HUES64 (cell line): ENCODE measurements at regions not wholly inside any gene's neighbourhood (a gene's known extent, or its start where the extent isn't known, plus 50 kb on each side); places are given as distances from the start of the nearest gene placed in this dataset.

Source experiments
- H3K27ac ChIP-seq: 2 replicates; pipeline ENCODE4 v1.7.0; 2013; ENCODE audit warnings: low read depth, low read length, inconsistent platforms
- H3K27me3 ChIP-seq: 2 replicates; pipeline ENCODE4 v1.6.1; 2013; ENCODE audit warnings: mild to moderate bottlenecking, low read length; ENCODE audit not compliant: insufficient read depth
- H3K36me3 ChIP-seq: 2 replicates; pipeline ENCODE4 v1.6.1; 2013; ENCODE audit warnings: mild to moderate bottlenecking, low read length; ENCODE audit not compliant: insufficient read depth
- H3K4me1 ChIP-seq: 2 replicates; pipeline ENCODE4 v1.6.1; 2013; ENCODE audit warnings: mild to moderate bottlenecking, low read length, moderate library complexity; ENCODE audit not compliant: insufficient read depth
- H3K4me3 ChIP-seq: 2 replicates; pipeline ENCODE4 v1.5.1; 2013; ENCODE audit warnings: mild to moderate bottlenecking, low read length, moderate library complexity
- H3K9ac ChIP-seq: 2 replicates; pipeline ENCODE4 v1.6.1; 2013; ENCODE audit warnings: mild to moderate bottlenecking, low read depth, low read length
- H3K9me3 ChIP-seq: 2 replicates; pipeline ENCODE4 v1.6.1; 2013; ENCODE audit warnings: low read depth, low read length; ENCODE audit not compliant: insufficient read depth
- WGBS: fragments of 150-250, 120-280 bp; methylation state at CpG from one replicate; pipeline ENCODE4 v1.1.7; 2013; ENCODE audit warnings: missing lambda C conversion rate; 5-methylcytosine and 5-hydroxymethylcytosine counted together

- Histone ChIP-seq H3K9ac (no peak overlapping the region), H3K36me3 (no peaks in the 10 kb centered on the region), H3K27ac (no peak overlapping the region), H3K4me3 (no peak overlapping the region), H3K27me3 (no peaks in the 10 kb centered on the region), H3K9me3 (no peaks in the 10 kb centered on the region), H3K4me1 (no peaks in the 10 kb centered on the region)
- WGBS = 95% methylated on average over 24 of the region's 24 CpGs
Measured at GRCh38 chr10:131532745-131533341, 221.3 kb upstream of the TCERG1L start.

- Histone ChIP-seq H3K27ac (no peak overlapping the region), H3K9ac (no peak overlapping the region), H3K9me3 (no peaks in the 10 kb centered on the region), H3K27me3 (no peaks in the 10 kb centered on the region), H3K36me3 (no peaks in the 10 kb centered on the region), H3K4me1 (no peaks in the 10 kb centered on the region), H3K4me3 (no peak overlapping the region)
- 94% methylated on average over 16 of the region's 17 CpGs for WGBS
Measured at GRCh38 chr10:131533846-131534526, 222.5 kb upstream of the TCERG1L start.

GRCh38 chr10:131534836-131535235 is 223.3 kb upstream of the TCERG1L start:
- H3K9ac ChIP-seq = no peak overlapping the region
- WGBS = 93% methylated on average over 11 of the region's 11 CpGs
- H3K9me3 ChIP-seq = no peaks in the 10 kb centered on the region
- H3K27ac ChIP-seq = no peak overlapping the region
- H3K4me3 ChIP-seq = no peak overlapping the region
- no peaks in the 10 kb centered on the region for H3K36me3 ChIP-seq
- no peaks in the 10 kb centered on the region for H3K4me1 ChIP-seq
- no peaks in the 10 kb centered on the region for H3K27me3 ChIP-seq

GRCh38 chr10:131536676-131537075 is 225.2 kb upstream of the TCERG1L start:
- no peak overlapping the region for H3K4me3 ChIP-seq
- H3K9me3 ChIP-seq = no peaks in the 10 kb centered on the region
- WGBS = 91% methylated on average over 15 of the region's 15 CpGs
- H3K27ac ChIP-seq = no peak overlapping the region
- H3K27me3 ChIP-seq = no peaks in the 10 kb centered on the region
- H3K9ac ChIP-seq = no peak overlapping the region
- H3K36me3 ChIP-seq = no peaks in the 10 kb centered on the region
- no peaks in the 10 kb centered on the region for H3K4me1 ChIP-seq

GRCh38 chr10:131537281-131537680 is 225.8 kb upstream of the TCERG1L start:
- H3K9me3 ChIP-seq = no peaks in the 10 kb centered on the region
- H3K27me3 ChIP-seq = no peaks in the 10 kb centered on the region
- 100% methylated on average over 1 of the region's 1 CpG for WGBS
- H3K27ac ChIP-seq = no peak overlapping the region
- no peaks in the 10 kb centered on the region for H3K4me1 ChIP-seq
- no peaks in the 10 kb centered on the region for H3K36me3 ChIP-seq
- no peak overlapping the region for H3K4me3 ChIP-seq
- H3K9ac ChIP-seq = no peak overlapping the region

GRCh38 chr10:131544495-131544894 is 233.0 kb upstream of the TCERG1L start:
- Histone ChIP-seq H3K4me3 (no peak overlapping the region), H3K9ac (no peak overlapping the region), H3K27me3 (no peaks in the 10 kb centered on the region), H3K36me3 (no peaks in the 10 kb centered on the region), H3K4me1 (no peaks in the 10 kb centered on the region), H3K27ac (no peak overlapping the region), H3K9me3 (no peaks in the 10 kb centered on the region)
- WGBS = 92% methylated on average over 8 of the region's 8 CpGs

- no peaks in the 10 kb centered on the region for H3K4me1 ChIP-seq
- H3K27ac ChIP-seq = no peak overlapping the region
- no peaks in the 10 kb centered on the region for H3K27me3 ChIP-seq
- no peaks in the 10 kb centered on the region for H3K36me3 ChIP-seq
- H3K9ac ChIP-seq = no peak overlapping the region
- no peak overlapping the region for H3K4me3 ChIP-seq
- 85% methylated on average over 13 of the region's 13 CpGs for WGBS
- H3K9me3 ChIP-seq = no peaks in the 10 kb centered on the region
Measured at GRCh38 chr10:131546086-131546810, 234.7 kb upstream of the TCERG1L start.

- Histone ChIP-seq H3K9me3 (no peaks in the 10 kb centered on the region), H3K9ac (no peak overlapping the region), H3K4me1 (no peaks in the 10 kb centered on the region), H3K27ac (no peak overlapping the region), H3K36me3 (no peaks in the 10 kb centered on the region), H3K27me3 (no peaks in the 10 kb centered on the region), H3K4me3 (no peak overlapping the region)
- WGBS = 96% methylated on average over 8 of the region's 8 CpGs
Measured at GRCh38 chr10:131547129-131547799, 235.7 kb upstream of the TCERG1L start.

- no peaks in the 10 kb centered on the region for H3K27me3 ChIP-seq
- no peak overlapping the region for H3K9ac ChIP-seq
- no peaks in the 10 kb centered on the region for H3K9me3 ChIP-seq
- no peaks in the 10 kb centered on the region for H3K4me1 ChIP-seq
- no peak overlapping the region for H3K27ac ChIP-seq
- 95% methylated on average over 12 of the region's 12 CpGs for WGBS
- H3K36me3 ChIP-seq = no peaks in the 10 kb centered on the region
- no peak overlapping the region for H3K4me3 ChIP-seq
Measured at GRCh38 chr10:131548176-131548575, 236.7 kb upstream of the TCERG1L start.

GRCh38 chr10:131549116-131549515 is 237.6 kb upstream of the TCERG1L start:
- Histone ChIP-seq H3K4me1 (no peaks in the 10 kb centered on the region), H3K9ac (no peak overlapping the region), H3K36me3 (no peaks in the 10 kb centered on the region), H3K4me3 (no peak overlapping the region), H3K9me3 (no peaks in the 10 kb centered on the region), H3K27me3 (no peaks in the 10 kb centered on the region), H3K27ac (no peak overlapping the region)
- WGBS = 96% methylated on average over 8 of the region's 8 CpGs

- no peak overlapping the region for H3K27ac ChIP-seq
- WGBS = 91% methylated on average over 6 of the region's 6 CpGs
- no peak overlapping the region for H3K9ac ChIP-seq
- no peaks in the 10 kb centered on the region for H3K36me3 ChIP-seq
- no peaks in the 10 kb centered on the region for H3K9me3 ChIP-seq
- no peaks in the 10 kb centered on the region; the same call in 1 of the 2 replicates for H3K27me3 ChIP-seq
- H3K4me3 ChIP-seq = no peak overlapping the region
- H3K4me1 ChIP-seq = no peaks in the 10 kb centered on the region
Measured at GRCh38 chr10:131553121-131553520, 241.6 kb upstream of the TCERG1L start.
